EL (cell line): ENCODE measurements at regions not wholly inside any gene's neighbourhood (a gene's known extent, or its start where the extent isn't known, plus 50 kb on each side); places are given as distances from the start of the nearest gene placed in this dataset.
"Not testable (repeated sequence)": the region's sequence is repeated elsewhere in the genome, so short reads cannot be mapped to it uniquely, and the experiment has no call there.

Source experiments
- DNase-seq: peaks from one replicate; pipeline ENCODE4 v3.0.0-alpha.2; 2016

- peak; percentile 71 for DNase-seq
These were observed 420.8 kb upstream of the GRAMD2B start for GRCh38 chr5:126002222-126002897.

- peak; percentile 56 for DNase-seq
These were observed 419.9 kb upstream of the GRAMD2B start for GRCh38 chr5:126003309-126003708.

GRCh38 chr5:126004636-126005035 lies 418.6 kb upstream of the GRAMD2B start:
- no peak for DNase-seq

GRCh38 chr5:126007841-126008240 lies 415.4 kb upstream of the GRAMD2B start:
- peak; percentile 19 for DNase-seq

GRCh38 chr5:126009566-126009965 lies 413.6 kb upstream of the GRAMD2B start:
- no peak for DNase-seq

- DNase-seq, result not testable (repeated sequence)
These were observed 411.7 kb upstream of the GRAMD2B start for GRCh38 chr5:126011526-126011925.

- DNase-seq, result no peak
These were observed 408.5 kb upstream of the GRAMD2B start for GRCh38 chr5:126014676-126015075.

- DNase-seq, result peak; percentile 24
These were observed 407.7 kb upstream of the GRAMD2B start for GRCh38 chr5:126015235-126016181.

GRCh38 chr5:126016256-126016655 lies 407.0 kb upstream of the GRAMD2B start:
- DNase-seq, result no peak

- DNase-seq, result no peak
These were observed 406.1 kb upstream of the GRAMD2B start for GRCh38 chr5:126017096-126017495.

GRCh38 chr5:126020770-126021169 lies 402.4 kb upstream of the GRAMD2B start:
- DNase-seq, result no peak

- no peak for DNase-seq
These were observed 399.2 kb upstream of the GRAMD2B start for GRCh38 chr5:126023994-126024441.

- no peak for DNase-seq
These were observed 396.1 kb upstream of the GRAMD2B start for GRCh38 chr5:126027149-126027548.

- no peak for DNase-seq
These were observed 395.6 kb upstream of the GRAMD2B start for GRCh38 chr5:126027652-126028051.

GRCh38 chr5:126028336-126028735 lies 394.9 kb upstream of the GRAMD2B start:
- DNase-seq, result no peak

GRCh38 chr5:126029282-126029681 lies 393.9 kb upstream of the GRAMD2B start:
- not testable (repeated sequence) for DNase-seq

GRCh38 chr5:126030698-126031097 lies 392.5 kb upstream of the GRAMD2B start:
- no peak for DNase-seq

- DNase-seq, result peak; percentile 52
These were observed 391.1 kb upstream of the GRAMD2B start for GRCh38 chr5:126031989-126032716.

- DNase-seq, result no peak
These were observed 379.5 kb upstream of the GRAMD2B start for GRCh38 chr5:126043688-126044087.

- DNase-seq, result peak; percentile 27
These were observed 379.0 kb upstream of the GRAMD2B start for GRCh38 chr5:126044111-126044668.

- DNase-seq, result no peak
These were observed 378.2 kb upstream of the GRAMD2B start for GRCh38 chr5:126044931-126045565.

GRCh38 chr5:126046318-126046717 lies 376.9 kb upstream of the GRAMD2B start:
- no peak for DNase-seq
